GM23338 (cell line): ENCODE measurements at regions not wholly inside any gene's neighbourhood (a gene's known extent, or its start where the extent isn't known, plus 50 kb on each side); places are given as distances from the start of the nearest gene placed in this dataset.

ENCODE experiments used
- EZH2phosphoT487 ChIP-seq: fragments of 200-600 bp; sonication (generic); IDR thresholded peaks from one replicate; pipeline ENCODE4 v1.8.1; 2018; ENCODE audit warnings: antibody characterized with exemption; ENCODE audit not compliant: unreplicated experiment
- POLR2AphosphoS5 ChIP-seq: IDR thresholded peaks from 2 replicates; pipeline ENCODE4 v1.6.1; 2016; ENCODE audit warnings: antibody characterized with exemption, low read depth
- ZNF114 ChIP-seq: fragments of 250-450 bp; sonication (Bioruptor Pico); IDR thresholded peaks from 2 replicates; pipeline ENCODE4 v1.5.0; 2020; ENCODE audit warnings: mild to moderate bottlenecking, moderate library complexity
- TF ChIP-seq, protein P1 (sequence below): IDR thresholded peaks from one replicate; pipeline ENCODE4 v1.6.1; 2018; ENCODE audit warnings: antibody characterized with exemption; ENCODE audit not compliant: unreplicated experiment
- TF ChIP-seq, protein P2 (sequence below), 2 experiments: fragments of 200-600 bp in 1 of 2; sonication (generic) in 1 of 2; conservative IDR thresholded peaks; 2 replicates each; pipeline versions ENCODE4 v1.5.1 to v1.6.1; 2016 to 2017; ENCODE audit warnings: antibody characterized with exemption in 2 of 2, low read depth in 2 of 2, mild to moderate bottlenecking in 2 of 2, moderate library complexity in 1 of 2

DNA sequence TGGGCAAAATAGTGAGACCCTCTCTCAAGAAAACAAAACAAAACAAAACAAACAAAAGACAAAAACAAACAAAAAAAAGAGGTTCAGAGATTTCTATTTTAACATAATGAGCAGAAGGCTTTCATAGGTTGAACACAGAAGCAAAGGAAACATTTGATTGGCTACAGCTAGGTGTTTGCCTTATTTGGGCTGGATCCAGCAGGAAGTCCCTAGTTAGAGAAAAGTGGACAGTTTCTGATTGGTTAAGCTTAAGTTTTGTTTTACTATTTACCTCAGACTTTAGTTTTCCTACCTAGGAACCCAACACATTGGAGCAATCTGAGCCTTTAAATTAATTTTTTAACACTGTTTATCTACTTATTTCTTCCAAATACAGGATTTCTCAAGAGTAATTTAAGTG, 566.5 kb upstream of the PCDH15 start:
- TF ChIP-seq, protein P1, sequence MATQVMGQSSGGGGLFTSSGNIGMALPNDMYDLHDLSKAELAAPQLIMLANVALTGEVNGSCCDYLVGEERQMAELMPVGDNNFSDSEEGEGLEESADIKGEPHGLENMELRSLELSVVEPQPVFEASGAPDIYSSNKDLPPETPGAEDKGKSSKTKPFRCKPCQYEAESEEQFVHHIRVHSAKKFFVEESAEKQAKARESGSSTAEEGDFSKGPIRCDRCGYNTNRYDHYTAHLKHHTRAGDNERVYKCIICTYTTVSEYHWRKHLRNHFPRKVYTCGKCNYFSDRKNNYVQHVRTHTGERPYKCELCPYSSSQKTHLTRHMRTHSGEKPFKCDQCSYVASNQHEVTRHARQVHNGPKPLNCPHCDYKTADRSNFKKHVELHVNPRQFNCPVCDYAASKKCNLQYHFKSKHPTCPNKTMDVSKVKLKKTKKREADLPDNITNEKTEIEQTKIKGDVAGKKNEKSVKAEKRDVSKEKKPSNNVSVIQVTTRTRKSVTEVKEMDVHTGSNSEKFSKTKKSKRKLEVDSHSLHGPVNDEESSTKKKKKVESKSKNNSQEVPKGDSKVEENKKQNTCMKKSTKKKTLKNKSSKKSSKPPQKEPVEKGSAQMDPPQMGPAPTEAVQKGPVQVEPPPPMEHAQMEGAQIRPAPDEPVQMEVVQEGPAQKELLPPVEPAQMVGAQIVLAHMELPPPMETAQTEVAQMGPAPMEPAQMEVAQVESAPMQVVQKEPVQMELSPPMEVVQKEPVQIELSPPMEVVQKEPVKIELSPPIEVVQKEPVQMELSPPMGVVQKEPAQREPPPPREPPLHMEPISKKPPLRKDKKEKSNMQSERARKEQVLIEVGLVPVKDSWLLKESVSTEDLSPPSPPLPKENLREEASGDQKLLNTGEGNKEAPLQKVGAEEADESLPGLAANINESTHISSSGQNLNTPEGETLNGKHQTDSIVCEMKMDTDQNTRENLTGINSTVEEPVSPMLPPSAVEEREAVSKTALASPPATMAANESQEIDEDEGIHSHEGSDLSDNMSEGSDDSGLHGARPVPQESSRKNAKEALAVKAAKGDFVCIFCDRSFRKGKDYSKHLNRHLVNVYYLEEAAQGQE, result no peak
- TF ChIP-seq ZNF114 (CRISPR knock-in tag), result no peak
- TF ChIP-seq POLR2AphosphoS5, result no peak
- TF ChIP-seq, protein P2, sequence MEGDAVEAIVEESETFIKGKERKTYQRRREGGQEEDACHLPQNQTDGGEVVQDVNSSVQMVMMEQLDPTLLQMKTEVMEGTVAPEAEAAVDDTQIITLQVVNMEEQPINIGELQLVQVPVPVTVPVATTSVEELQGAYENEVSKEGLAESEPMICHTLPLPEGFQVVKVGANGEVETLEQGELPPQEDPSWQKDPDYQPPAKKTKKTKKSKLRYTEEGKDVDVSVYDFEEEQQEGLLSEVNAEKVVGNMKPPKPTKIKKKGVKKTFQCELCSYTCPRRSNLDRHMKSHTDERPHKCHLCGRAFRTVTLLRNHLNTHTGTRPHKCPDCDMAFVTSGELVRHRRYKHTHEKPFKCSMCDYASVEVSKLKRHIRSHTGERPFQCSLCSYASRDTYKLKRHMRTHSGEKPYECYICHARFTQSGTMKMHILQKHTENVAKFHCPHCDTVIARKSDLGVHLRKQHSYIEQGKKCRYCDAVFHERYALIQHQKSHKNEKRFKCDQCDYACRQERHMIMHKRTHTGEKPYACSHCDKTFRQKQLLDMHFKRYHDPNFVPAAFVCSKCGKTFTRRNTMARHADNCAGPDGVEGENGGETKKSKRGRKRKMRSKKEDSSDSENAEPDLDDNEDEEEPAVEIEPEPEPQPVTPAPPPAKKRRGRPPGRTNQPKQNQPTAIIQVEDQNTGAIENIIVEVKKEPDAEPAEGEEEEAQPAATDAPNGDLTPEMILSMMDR (conservative IDR thresholded peaks at IDR 0.05; ENCODE audit: low read depth in 2 of 2), result no peak
- no peak for TF ChIP-seq EZH2phosphoT487
